ENCODE measurements at regions not wholly inside any gene's neighbourhood (a gene's known extent, or its start where the extent isn't known, plus 50 kb on each side); places are given as distances from the start of the nearest gene placed in this dataset.

- Histone ChIP-seq H2AFZ (ENCODE audit: low read length) (no peak overlapping the region), H3K27me3 (ENCODE audit: low read length) (no peaks in the 10 kb centered on the region), H3K4me2 (ENCODE audit: low read length) (no peak overlapping the region), H3K9me2 (replicated peaks; ENCODE audit: low read length) (no peaks in the 10 kb centered on the region), H3K9ac (ENCODE audit: low read length) (no peak overlapping the region), H4K20me1 (ENCODE audit: low read length) (no peaks in the 10 kb centered on the region), H3K4me3 (ENCODE audit: low read length) (no peak overlapping the region), H3K9me3 (ENCODE audit: low read length) (no peaks in the 10 kb centered on the region), H3K4me1 (ENCODE audit: insufficient read depth, low read length) (peaks cover 14% of the 10 kb centered on the region), H3K36me3 (ENCODE audit: low read depth, low read length) (no peaks in the 10 kb centered on the region), H3K79me2 (ENCODE audit: low read length) (no peaks in the 10 kb centered on the region), H3K27ac (ENCODE audit: low read length) (no peak overlapping the region), H3F3A (ENCODE audit: low read length, unreplicated experiment) (no peaks in the 10 kb centered on the region)
- CTCF ChIA-PET = no interaction called here
- BruUV-seq (replicated peaks) = no TSS peak
- ATAC-seq (no peak), DNase-seq (no peak)
- POLR2A ChIA-PET (ENCODE audit: unreplicated experiment) = no interaction called here
- intact Hi-C loops (cut with micrococcal nuclease) = loop anchor here (10.0 kb wide), 1 partner anchor 96 kb away; no protein-coding TSS in a partner anchor
- TF ChIP-seq EZH2phosphoT487 (IDR thresholded peaks at IDR 0.05; ENCODE audit: borderline replicate concordance, low read length) = no peak
- no peak for TF ChIP-seq EZH2 (IDR thresholded peaks at IDR 0.05; ENCODE audit: low read length, unreplicated experiment)
- no peak for TF ChIP-seq CTCF (conservative IDR thresholded peaks at IDR 0.05; ENCODE audit: low read depth, low read length)
These were observed 396.8 kb downstream of the EFNB2 start for GRCh38 chr13:106138620-106139019.

GRCh38 chr13:106133025-106133424, 402.4 kb downstream of the EFNB2 start:
- Histone ChIP-seq H3K36me3 (ENCODE audit: low read depth, low read length) (no peaks in the 10 kb centered on the region), H2AFZ (ENCODE audit: low read length) (no peak overlapping the region), H3K27me3 (ENCODE audit: low read length) (no peaks in the 10 kb centered on the region), H3K4me3 (ENCODE audit: low read length) (no peak overlapping the region), H3K9ac (ENCODE audit: low read length) (no peak overlapping the region), H3K9me2 (replicated peaks; ENCODE audit: low read length) (no peaks in the 10 kb centered on the region), H3K4me1 (ENCODE audit: insufficient read depth, low read length) (peaks cover 41% of the 10 kb centered on the region), H3K9me3 (ENCODE audit: low read length) (no peaks in the 10 kb centered on the region), H4K20me1 (ENCODE audit: low read length) (no peaks in the 10 kb centered on the region), H3K4me2 (ENCODE audit: low read length) (no peak overlapping the region), H3F3A (ENCODE audit: low read length, unreplicated experiment) (no peaks in the 10 kb centered on the region), H3K79me2 (ENCODE audit: low read length) (no peaks in the 10 kb centered on the region), H3K27ac (ENCODE audit: low read length) (no peak overlapping the region)
- peak; percentile 38 for ATAC-seq
- TF ChIP-seq CTCF (conservative IDR thresholded peaks at IDR 0.05; ENCODE audit: low read depth, low read length) (no peak), EZH2phosphoT487 (IDR thresholded peaks at IDR 0.05; ENCODE audit: borderline replicate concordance, low read length) (no peak), EZH2 (IDR thresholded peaks at IDR 0.05; ENCODE audit: low read length, unreplicated experiment) (no peak)
- BruUV-seq (replicated peaks) = no TSS peak
- intact Hi-C loops (cut with micrococcal nuclease) = loop anchor here (10.0 kb wide), 1 partner anchor 102 kb away; no protein-coding TSS in a partner anchor
- peak; percentile 43 for DNase-seq
- CTCF ChIA-PET = no interaction called here
- POLR2A ChIA-PET (ENCODE audit: unreplicated experiment) = no interaction called here

- H2AFZ ChIP-seq (ENCODE audit: low read length) = no peak overlapping the region
- H3K4me3 ChIP-seq (ENCODE audit: low read length) = no peak overlapping the region
- H3K27me3 ChIP-seq (ENCODE audit: low read length) = no peaks in the 10 kb centered on the region
- POLR2A ChIA-PET (ENCODE audit: unreplicated experiment) = no interaction called here
- CTCF ChIA-PET = interaction anchor here (0.6 kb wide), 1 partner anchor 1560 kb away, joined by 3 read pairs; no protein-coding TSS in a partner anchor
- BruUV-seq (replicated peaks) = no TSS peak
- H3K4me1 ChIP-seq (ENCODE audit: insufficient read depth, low read length) = peaks cover 41% of the 10 kb centered on the region
- no peak for TF ChIP-seq EZH2phosphoT487 (IDR thresholded peaks at IDR 0.05; ENCODE audit: borderline replicate concordance, low read length)
- H3K9ac ChIP-seq (ENCODE audit: low read length) = no peak overlapping the region
- no peak overlapping the region for H3K27ac ChIP-seq (ENCODE audit: low read length)
- no peak overlapping the region for H3K4me2 ChIP-seq (ENCODE audit: low read length)
- H3K9me2 ChIP-seq (replicated peaks; ENCODE audit: low read length) = no peaks in the 10 kb centered on the region
- ATAC-seq = no peak
- H3K79me2 ChIP-seq (ENCODE audit: low read length) = no peaks in the 10 kb centered on the region
- no peaks in the 10 kb centered on the region for H3K9me3 ChIP-seq (ENCODE audit: low read length)
- H3F3A ChIP-seq (ENCODE audit: low read length, unreplicated experiment) = no peaks in the 10 kb centered on the region
- intact Hi-C loops (cut with micrococcal nuclease) = loop anchor here (10.0 kb wide), 1 partner anchor 103 kb away; no protein-coding TSS in a partner anchor
- DNase-seq = no peak
- H4K20me1 ChIP-seq (ENCODE audit: low read length) = no peaks in the 10 kb centered on the region
- no peaks in the 10 kb centered on the region for H3K36me3 ChIP-seq (ENCODE audit: low read depth, low read length)
These were observed 403.2 kb downstream of the EFNB2 start for GRCh38 chr13:106132216-106132615.
